ENCODE measurements at regions not wholly inside any gene's neighbourhood (a gene's known extent, or its start where the extent isn't known, plus 50 kb on each side); places are given as distances from the start of the nearest gene placed in this dataset.

- no peak for TF ChIP-seq CTCF (IDR thresholded peaks at IDR 0.05; ENCODE audit: insufficient read depth, low read length)
Measured at GRCh38 chr1:48057249-48057648, 60.1 kb upstream of the TRABD2B start.

GRCh38 chr1:48055876-48056764 lies 58.9 kb upstream of the TRABD2B start:
- no peak for TF ChIP-seq CTCF (IDR thresholded peaks at IDR 0.05; ENCODE audit: insufficient read depth, low read length)
- DNase-seq (ENCODE audit: low read depth): no peak
- no peak overlapping the region for H3K4me3 ChIP-seq (ENCODE audit: low read depth, low read length)

More at GRCh38 chr1:48057249-48057648, 60.1 kb upstream of the TRABD2B start:
- H3K4me3 ChIP-seq (ENCODE audit: low read depth, low read length): no peak overlapping the region
- no peak for DNase-seq (ENCODE audit: low read depth)

- no peak overlapping the region for H3K4me3 ChIP-seq (ENCODE audit: low read depth, low read length)
- no peak for TF ChIP-seq CTCF (IDR thresholded peaks at IDR 0.05; ENCODE audit: insufficient read depth, low read length)
- no peak for DNase-seq (ENCODE audit: low read depth)
Measured at GRCh38 chr1:48054232-48054631, 57.0 kb upstream of the TRABD2B start.

- DNase-seq (ENCODE audit: low read depth): no peak
- TF ChIP-seq CTCF (IDR thresholded peaks at IDR 0.05; ENCODE audit: insufficient read depth, low read length): no peak
Measured at GRCh38 chr1:48052923-48053291, 55.7 kb upstream of the TRABD2B start.

GRCh38 chr1:48051466-48052126 lies 54.4 kb upstream of the TRABD2B start:
- no peak for TF ChIP-seq CTCF (IDR thresholded peaks at IDR 0.05; ENCODE audit: insufficient read depth, low read length)
- H3K4me3 ChIP-seq (ENCODE audit: low read depth, low read length): no peak overlapping the region
- DNase-seq (ENCODE audit: low read depth): no peak

More at GRCh38 chr1:48052923-48053291, 55.7 kb upstream of the TRABD2B start:
- no peak overlapping the region for H3K4me3 ChIP-seq (ENCODE audit: low read depth, low read length)

GRCh38 chr1:48049823-48050535 lies 52.8 kb upstream of the TRABD2B start:
- no peak for DNase-seq (ENCODE audit: low read depth)
- TF ChIP-seq CTCF (IDR thresholded peaks at IDR 0.05; ENCODE audit: insufficient read depth, low read length): no peak
- H3K4me3 ChIP-seq (ENCODE audit: low read depth, low read length): no peak overlapping the region
